Hematopoietic multipotent progenitor cell (in vitro differentiated cells): ENCODE measurements at regions not wholly inside any gene's neighbourhood (a gene's known extent, or its start where the extent isn't known, plus 50 kb on each side); places are given as distances from the start of the nearest gene placed in this dataset. TPM values are rescaled to one million over a fixed set of nuclear protein-coding genes. Genes with fewer than 3 reads are reported as not detected.

Experiments used
- DNase-seq, 3 donors: peaks; one replicate each; pipeline ENCODE4 v3.0.0-alpha.2; 2011 to 2015; ENCODE audit warnings: low read depth in 2 of 3, low spot score in 2 of 3
- small RNA-seq: library from RNA; depleted of rRNA; stranded (forward); fragments of <200 nt; gene quantifications from one replicate; pipeline ENCODE3, GENCODE V24; 2012

- DNase-seq, result no peak
Measured at GRCh38 chr4:81528979-81529378, 57.3 kb upstream of the RASGEF1B start.

- DNase-seq, result no peak
Measured at GRCh38 chr4:81528200-81528599, 56.5 kb upstream of the RASGEF1B start.

GRCh38 chr4:81527709-81528108 is 56.0 kb upstream of the RASGEF1B start:
- no peak for DNase-seq

- DNase-seq, result no peak
Measured at GRCh38 chr4:81527115-81527514, 55.4 kb upstream of the RASGEF1B start.

GRCh38 chr4:81526706-81527105 is 55.0 kb upstream of the RASGEF1B start:
- no peak for DNase-seq

- DNase-seq, result no peak
Measured at GRCh38 chr4:81523672-81524327, 52.1 kb upstream of the RASGEF1B start.

- no peak for DNase-seq
Measured at GRCh38 chr4:81522711-81523110, 51.0 kb upstream of the RASGEF1B start.

- DNase-seq, result no peak
Measured at GRCh38 chr4:81521708-81522107, 50.0 kb upstream of the RASGEF1B start.

Small RNA genes lying in the stretch of these regions (small RNA-seq; reads per million reads assigned to genes)
- gene RF00322 (not detected), gene RNU6-499P (not detected)
